ENCODE measurements at regions not wholly inside any gene's neighbourhood (a gene's known extent, or its start where the extent isn't known, plus 50 kb on each side); places are given as distances from the start of the nearest gene placed in this dataset.

- TF ChIP-seq ZNF462 (CRISPR knock-in tag; IDR thresholded peaks at IDR 0.05) (no peak), STAT1 (IDR thresholded peaks at IDR 0.05; ENCODE audit: unreplicated experiment) (no peak), CREB1 (CRISPR knock-in tag; IDR thresholded peaks at IDR 0.05; ENCODE audit: low read depth) (no peak), REST (IDR thresholded peaks at IDR 0.05; ENCODE audit: unreplicated experiment) (no peak), ZNF114 (CRISPR knock-in tag; IDR thresholded peaks at IDR 0.05) (no peak)
Observed at GRCh38 chr6:149182262-149182661, 135.2 kb upstream of the TAB2 start (continued).

- Mint-ChIP-seq H3K36me3 (ENCODE audit: low read depth) (0 out of 3 replicates have a peak, but pooled peaks cover 3% of the 10 kb centered on the region), H3K4me3 (no peak overlapping the region), H3K9me3 (peaks cover 3% of the 10 kb centered on the region; the same call in 1 of the 3 replicates), H3K27ac (no peak overlapping the region), H3K4me1 (no peaks in the 10 kb centered on the region), H3K27me3 (ENCODE audit: insufficient read depth, low read depth, poor library complexity) (peaks cover 3% of the 10 kb centered on the region)
- H3K9me2 ChIP-seq (ENCODE audit: insufficient read depth) = no peaks in the 10 kb centered on the region
- no peaks in the 10 kb centered on the region for H3K4me1 ChIP-seq (ENCODE audit: insufficient read depth)
- no peak overlapping the region for H3K4me2 ChIP-seq
- no peaks in the 10 kb centered on the region for H3K36me3 ChIP-seq (ENCODE audit: insufficient read depth)
- H4K20me1 ChIP-seq (replicated peaks; ENCODE audit: insufficient read depth) = no peaks in the 10 kb centered on the region
- no peak overlapping the region for H3K27ac ChIP-seq (ENCODE audit: low read depth)
- no peak overlapping the region for H3K4me3 ChIP-seq
- no peak for DNase-seq (ENCODE audit: low spot score)
- no peak overlapping the region for H2AFZ ChIP-seq
- H3K79me2 ChIP-seq (replicated peaks; ENCODE audit: insufficient read depth) = no peaks in the 10 kb centered on the region
- H3K27me3 ChIP-seq (ENCODE audit: insufficient read depth) = no peaks in the 10 kb centered on the region
- no peaks in the 10 kb centered on the region for H3F3A ChIP-seq (replicated peaks; ENCODE audit: low read depth)
- no peak for ATAC-seq
- TF ChIP-seq ZNF331 (CRISPR knock-in tag; IDR thresholded peaks at IDR 0.05; ENCODE audit: low read depth) (no peak), NANOG (IDR thresholded peaks at IDR 0.05; ENCODE audit: borderline replicate concordance) (no peak), ETS1 (IDR thresholded peaks at IDR 0.05) (no peak), POLR2AphosphoS5 (IDR thresholded peaks at IDR 0.05; ENCODE audit: low read depth) (no peak), CTCF (conservative IDR thresholded peaks at IDR 0.05; ENCODE audit: low read depth in 2 of 2) (no peak), ZNF114 (CRISPR knock-in tag; IDR thresholded peaks at IDR 0.05) (no peak), EZH2phosphoT487 (IDR thresholded peaks at IDR 0.05; ENCODE audit: unreplicated experiment) (no peak), STAT1 (IDR thresholded peaks at IDR 0.05; ENCODE audit: unreplicated experiment) (no peak), EZH2 (IDR thresholded peaks at IDR 0.05; ENCODE audit: low read depth, unreplicated experiment) (no peak), JUNB (IDR thresholded peaks at IDR 0.05; ENCODE audit: unreplicated experiment) (no peak)
Observed at GRCh38 chr6:149184523-149184922, 133.0 kb upstream of the TAB2 start.
